ENCODE measurements at regions not wholly inside any gene's neighbourhood (a gene's known extent, or its start where the extent isn't known, plus 50 kb on each side); places are given as distances from the start of the nearest gene placed in this dataset.

DNA sequence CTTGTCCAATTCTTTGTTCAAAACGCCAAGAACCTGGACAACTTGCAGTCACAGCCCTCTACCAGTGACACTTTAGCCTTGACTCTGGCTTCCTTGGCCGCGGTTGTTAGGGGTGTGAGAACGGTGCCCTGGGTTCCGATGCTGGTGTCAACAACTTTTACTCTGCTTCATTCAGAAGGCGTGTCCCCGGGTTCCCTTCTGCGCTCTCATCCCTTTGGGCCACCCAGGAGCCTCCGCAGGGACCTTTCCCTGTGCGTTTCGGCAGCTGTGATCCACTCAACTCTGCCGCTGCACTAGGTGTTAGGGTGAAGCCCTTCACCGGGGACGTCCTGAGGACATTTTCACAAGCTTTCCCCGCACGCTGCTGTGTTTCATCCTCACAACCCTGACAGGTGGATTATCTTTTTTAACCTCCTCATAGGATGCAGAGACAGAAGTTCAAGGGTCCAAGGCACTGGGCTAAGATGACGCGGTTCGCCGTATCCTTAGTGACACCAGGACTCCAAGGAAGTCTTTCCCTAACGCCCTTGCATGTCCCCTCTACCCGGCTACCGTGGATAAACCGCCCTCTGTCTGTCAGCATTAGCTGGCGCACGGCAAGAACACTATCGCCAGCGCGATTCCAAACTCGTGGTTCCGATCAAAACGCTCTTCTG is 133.5 kb upstream of the SHH start:
- Histone ChIP-seq H3K4me1 (replicated peaks) (no peaks in the 10 kb centered on the region), H3K36me3 (no peaks in the 10 kb centered on the region), H3K27ac (no peak overlapping the region), H3K4me3 (no peak overlapping the region), H3K27me3 (replicated peaks; ENCODE audit: insufficient read depth) (no peaks in the 10 kb centered on the region), H3K9me3 (no peaks in the 10 kb centered on the region)
- TF ChIP-seq, protein P1, sequence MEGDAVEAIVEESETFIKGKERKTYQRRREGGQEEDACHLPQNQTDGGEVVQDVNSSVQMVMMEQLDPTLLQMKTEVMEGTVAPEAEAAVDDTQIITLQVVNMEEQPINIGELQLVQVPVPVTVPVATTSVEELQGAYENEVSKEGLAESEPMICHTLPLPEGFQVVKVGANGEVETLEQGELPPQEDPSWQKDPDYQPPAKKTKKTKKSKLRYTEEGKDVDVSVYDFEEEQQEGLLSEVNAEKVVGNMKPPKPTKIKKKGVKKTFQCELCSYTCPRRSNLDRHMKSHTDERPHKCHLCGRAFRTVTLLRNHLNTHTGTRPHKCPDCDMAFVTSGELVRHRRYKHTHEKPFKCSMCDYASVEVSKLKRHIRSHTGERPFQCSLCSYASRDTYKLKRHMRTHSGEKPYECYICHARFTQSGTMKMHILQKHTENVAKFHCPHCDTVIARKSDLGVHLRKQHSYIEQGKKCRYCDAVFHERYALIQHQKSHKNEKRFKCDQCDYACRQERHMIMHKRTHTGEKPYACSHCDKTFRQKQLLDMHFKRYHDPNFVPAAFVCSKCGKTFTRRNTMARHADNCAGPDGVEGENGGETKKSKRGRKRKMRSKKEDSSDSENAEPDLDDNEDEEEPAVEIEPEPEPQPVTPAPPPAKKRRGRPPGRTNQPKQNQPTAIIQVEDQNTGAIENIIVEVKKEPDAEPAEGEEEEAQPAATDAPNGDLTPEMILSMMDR (IDR thresholded peaks at IDR 0.05), result no peak
- no peak for TF ChIP-seq POLR2AphosphoS5 (IDR thresholded peaks at IDR 0.05)
- 98% methylated on average over 32 of the region's 32 CpGs for whole genome bisulfite sequencing
- DNase-seq (ENCODE audit: low spot score), result no peak
- intact Hi-C loops (cut with DNase I), result no loop called here

DNA sequence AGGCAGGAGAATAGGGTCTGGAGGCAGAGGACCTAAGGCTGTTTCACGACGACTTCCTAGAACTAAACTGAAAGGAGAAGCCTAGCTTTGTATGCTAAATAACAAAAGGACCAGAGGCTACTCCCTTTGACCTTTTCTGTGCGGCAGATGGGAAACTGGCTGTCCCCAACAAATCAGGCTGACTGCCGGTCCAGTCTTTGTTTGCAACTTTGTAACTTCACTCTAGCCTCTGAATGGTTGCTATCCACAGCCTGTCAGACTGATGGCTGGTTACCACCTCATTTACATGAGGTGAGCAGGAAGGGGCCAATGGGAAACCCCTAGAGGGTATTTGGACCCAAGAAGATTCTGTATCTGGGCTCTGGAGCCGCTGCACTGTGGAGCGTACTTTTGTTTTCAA is 132.6 kb upstream of the SHH start:
- no peak for DNase-seq (ENCODE audit: low spot score)
- intact Hi-C loops (cut with DNase I), result no loop called here
- WGBS, result 77% methylated on average over 6 of the region's 6 CpGs
- Histone ChIP-seq H3K4me1 (replicated peaks) (no peaks in the 10 kb centered on the region), H3K36me3 (no peaks in the 10 kb centered on the region), H3K9me3 (no peaks in the 10 kb centered on the region), H3K4me3 (no peak overlapping the region), H3K27ac (no peak overlapping the region), H3K27me3 (replicated peaks; ENCODE audit: insufficient read depth) (no peaks in the 10 kb centered on the region)
- TF ChIP-seq, protein P1 (IDR thresholded peaks at IDR 0.05), result no peak
- no peak for TF ChIP-seq POLR2A (IDR thresholded peaks at IDR 0.05)
- TF ChIP-seq POLR2AphosphoS5 (IDR thresholded peaks at IDR 0.05), result no peak

DNA sequence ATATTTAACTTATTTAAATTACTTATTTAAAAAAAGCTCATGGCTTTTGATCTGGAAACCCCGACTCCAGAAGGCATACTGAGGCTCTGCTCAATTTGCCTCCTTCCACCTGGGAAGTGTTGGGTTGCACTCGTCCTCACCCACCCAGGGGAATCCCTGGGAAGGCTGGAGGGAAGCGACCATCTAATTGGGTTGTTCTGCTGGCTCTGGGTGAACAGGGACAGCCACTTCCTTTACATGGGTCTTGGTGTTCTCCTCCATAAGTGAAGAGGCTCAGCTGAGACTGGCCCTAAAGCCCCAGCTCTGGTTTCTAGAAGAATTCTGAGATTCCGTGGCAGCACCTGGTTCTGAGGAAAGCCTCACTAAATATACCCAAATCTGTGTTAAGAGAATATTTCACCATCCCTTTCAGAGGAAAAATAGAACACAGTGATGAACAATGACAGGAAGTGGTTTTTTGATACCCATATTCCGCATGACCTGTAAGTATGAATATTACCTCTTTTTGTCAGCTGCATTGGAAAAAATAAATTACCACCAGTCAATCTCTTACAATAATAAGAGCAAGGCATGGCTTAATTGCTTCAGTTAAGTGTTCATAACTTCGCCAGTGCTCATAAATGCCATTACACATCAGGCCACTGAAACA is 131.1 kb upstream of the SHH start:
- no peak for TF ChIP-seq POLR2A (IDR thresholded peaks at IDR 0.05)
- TF ChIP-seq, protein P1 (IDR thresholded peaks at IDR 0.05), result no peak
- 72% methylated on average over 6 of the region's 6 CpGs for whole genome bisulfite sequencing
- Histone ChIP-seq H3K4me3 (no peak overlapping the region), H3K27ac (no peak overlapping the region), H3K27me3 (replicated peaks; ENCODE audit: insufficient read depth) (no peaks in the 10 kb centered on the region), H3K4me1 (replicated peaks) (no peaks in the 10 kb centered on the region), H3K36me3 (no peaks in the 10 kb centered on the region), H3K9me3 (no peaks in the 10 kb centered on the region)
- no peak for DNase-seq (ENCODE audit: low spot score)
- intact Hi-C loops (cut with DNase I), result no loop called here

DNA sequence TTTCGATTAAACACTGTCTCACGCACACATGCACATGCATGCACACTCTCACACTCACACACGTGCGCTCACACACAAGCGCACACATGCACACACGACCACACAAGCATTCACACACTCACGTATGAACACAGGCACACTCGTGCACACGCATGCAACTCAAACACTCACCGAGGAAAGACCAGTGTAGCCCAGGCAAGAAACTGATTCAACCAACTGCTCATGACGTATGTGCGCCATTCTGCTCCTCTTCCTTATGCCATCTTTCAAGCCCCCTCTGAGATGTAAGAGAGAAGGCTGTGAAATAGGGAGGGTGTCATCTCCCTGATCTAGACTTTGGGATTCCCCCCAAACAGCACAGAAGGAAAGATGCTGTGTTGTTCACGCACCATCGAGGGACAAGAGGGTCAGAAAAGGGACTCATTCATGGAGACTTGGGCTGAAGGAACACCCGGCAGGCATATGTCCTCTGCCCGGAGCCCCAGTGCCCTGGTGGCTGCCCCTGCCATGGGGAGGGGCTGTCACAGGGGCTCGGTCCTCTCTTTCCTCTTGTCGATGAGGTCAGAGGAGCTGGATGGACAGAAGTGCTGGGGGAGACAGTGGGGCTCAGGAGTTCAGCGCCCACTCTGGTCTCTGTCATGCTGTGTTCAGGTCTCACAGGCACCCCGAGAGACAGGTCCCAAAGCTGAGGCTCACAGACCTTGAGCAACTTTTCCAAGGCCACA is 130.1 kb upstream of the SHH start:
- no peak for DNase-seq (ENCODE audit: low spot score)
- intact Hi-C loops (cut with DNase I), result no loop called here
- H3K9me3 ChIP-seq, result no peaks in the 10 kb centered on the region
- no peak overlapping the region for H3K4me3 ChIP-seq
- H3K27me3 ChIP-seq (replicated peaks; ENCODE audit: insufficient read depth), result no peaks in the 10 kb centered on the region
- no peak overlapping the region for H3K27ac ChIP-seq
- H3K36me3 ChIP-seq, result no peaks in the 10 kb centered on the region
- H3K4me1 ChIP-seq (replicated peaks), result no peaks in the 10 kb centered on the region
- TF ChIP-seq, protein P1 (IDR thresholded peaks at IDR 0.05), result no peak
- TF ChIP-seq POLR2AphosphoS5 (IDR thresholded peaks at IDR 0.05) (no peak), POLR2A (IDR thresholded peaks at IDR 0.05) (no peak)
- WGBS, result 79% methylated on average over 20 of the region's 20 CpGs
